ENCODE measurements at regions not wholly inside any gene's neighbourhood (a gene's known extent, or its start where the extent isn't known, plus 50 kb on each side); places are given as distances from the start of the nearest gene placed in this dataset.

GRCh38 chr12:4852308-4852707 lies 57.4 kb upstream of the KCNA1 start:
- DNase-seq (no peak), ATAC-seq (no peak)
- TF ChIP-seq CTCF (IDR thresholded peaks at IDR 0.05) = no peak
- intact Hi-C loops (cut with DNase I) = no loop called here
- H3K27ac ChIP-seq = no peak overlapping the region
- H3K4me1 ChIP-seq = no peaks in the 10 kb centered on the region
- H3K36me3 ChIP-seq = no peaks in the 10 kb centered on the region
- H3K27me3 ChIP-seq = peaks cover 0 to 16% of the 10 kb centered on the region in 2 donors
- H3K4me3 ChIP-seq = no peak overlapping the region
- no peaks in the 10 kb centered on the region for H3K9me3 ChIP-seq

GRCh38 chr12:4852911-4853310 lies 56.8 kb upstream of the KCNA1 start:
- Histone ChIP-seq H3K4me3 (no peak overlapping the region), H3K27ac (no peak overlapping the region), H3K36me3 (no peaks in the 10 kb centered on the region), H3K4me1 (peaks cover 1% of the 10 kb centered on the region in 2 donors), H3K9me3 (no peaks in the 10 kb centered on the region), H3K27me3 (peaks cover 0 to 22% of the 10 kb centered on the region in 2 donors)
- TF ChIP-seq CTCF (IDR thresholded peaks at IDR 0.05) = no peak
- ATAC-seq (no peak), DNase-seq (no peak)
- intact Hi-C loops (cut with DNase I) = no loop called here

GRCh38 chr12:4855121-4855924 lies 54.4 kb upstream of the KCNA1 start:
- no peak overlapping the region for H3K27ac ChIP-seq
- no peaks in the 10 kb centered on the region for H3K36me3 ChIP-seq
- peaks cover 6 to 8% of the 10 kb centered on the region in 2 donors for H3K4me1 ChIP-seq
- H3K27me3 ChIP-seq = peaks cover 0 to 44% of the 10 kb centered on the region in 2 donors
- DNase-seq = peak in 2 of 4 donors; percentile 59 to 79
- ATAC-seq = peak; percentile 83
- intact Hi-C loops (cut with DNase I) = loop anchor here in 1 of 2 donors (5.0 kb wide), 1 partner anchor 147 kb away; no protein-coding TSS in a partner anchor
- no peaks in the 10 kb centered on the region for H3K9me3 ChIP-seq
- peak; percentile 81 for TF ChIP-seq CTCF (IDR thresholded peaks at IDR 0.05)
- no peak overlapping the region for H3K4me3 ChIP-seq

GRCh38 chr12:4856596-4856995 lies 53.1 kb upstream of the KCNA1 start:
- Histone ChIP-seq H3K27ac (no peak overlapping the region), H3K4me3 (no peak overlapping the region), H3K9me3 (no peaks in the 10 kb centered on the region), H3K27me3 (peaks cover 0 to 54% of the 10 kb centered on the region in 2 donors), H3K36me3 (no peaks in the 10 kb centered on the region), H3K4me1 (peaks cover 6 to 8% of the 10 kb centered on the region in 2 donors)
- ATAC-seq (no peak), DNase-seq (no peak)
- TF ChIP-seq CTCF (IDR thresholded peaks at IDR 0.05) = no peak
- intact Hi-C loops (cut with DNase I) = loop anchor here in 1 of 2 donors (5.0 kb wide), 1 partner anchor 146 kb away; no protein-coding TSS in a partner anchor

GRCh38 chr12:4857472-4858291 lies 52.0 kb upstream of the KCNA1 start:
- no peak overlapping the region for H3K27ac ChIP-seq
- no peaks in the 10 kb centered on the region for H3K36me3 ChIP-seq
- peaks cover 6 to 8% of the 10 kb centered on the region in 2 donors for H3K4me1 ChIP-seq
- peak in 3 of 4 donors; percentile 47 to 67 (median 55) for DNase-seq
- intact Hi-C loops (cut with DNase I) = loop anchor here in 1 of 2 donors (5.0 kb wide), 1 partner anchor 145 kb away; no protein-coding TSS in a partner anchor
- no peak overlapping the region for H3K4me3 ChIP-seq
- TF ChIP-seq CTCF (IDR thresholded peaks at IDR 0.05) = peak; percentile 86 to 96
- peaks cover 0 to 65% of the 10 kb centered on the region in 2 donors for H3K27me3 ChIP-seq
- ATAC-seq = peak; percentile 94
- H3K9me3 ChIP-seq = no peaks in the 10 kb centered on the region

Data from left lung (tissue), 4 donors.